ENCODE measurements at regions not wholly inside any gene's neighbourhood (a gene's known extent, or its start where the extent isn't known, plus 50 kb on each side); places are given as distances from the start of the nearest gene placed in this dataset.

- TF ChIP-seq CSRNP3 (CRISPR knock-in tag; IDR thresholded peaks at IDR 0.05) (no peak), TCF4 (CRISPR knock-in tag; IDR thresholded peaks at IDR 0.05; ENCODE audit: borderline replicate concordance) (no peak)
These were observed 339.2 kb upstream of the HNRNPA3 start (continued) for GRCh38 chr2:176873403-176873802.

GRCh38 chr2:176876493-176877103 lies 336.0 kb upstream of the HNRNPA3 start:
- TF ChIP-seq GLIS3 (CRISPR knock-in tag; IDR thresholded peaks at IDR 0.05) (no peak), POU6F1 (CRISPR knock-in tag; IDR thresholded peaks at IDR 0.05; ENCODE audit: borderline replicate concordance, low read depth) (no peak), OSR1 (CRISPR knock-in tag; IDR thresholded peaks at IDR 0.05) (no peak), ZNF565 (CRISPR knock-in tag; conservative IDR thresholded peaks at IDR 0.05; ENCODE audit: low read depth) (no peak), CREB5 (CRISPR knock-in tag; IDR thresholded peaks at IDR 0.05; ENCODE audit: low read depth) (no peak), ARNTL (CRISPR knock-in tag; IDR thresholded peaks at IDR 0.05; ENCODE audit: borderline replicate concordance, low read depth) (no peak), ISL1 (CRISPR knock-in tag; IDR thresholded peaks at IDR 0.05) (no peak), PPARA (CRISPR knock-in tag; IDR thresholded peaks at IDR 0.05; ENCODE audit: borderline replicate concordance) (no peak), BACH2 (CRISPR knock-in tag; IDR thresholded peaks at IDR 0.05; ENCODE audit: borderline replicate concordance) (no peak), SNAI2 (CRISPR knock-in tag; IDR thresholded peaks at IDR 0.05) (no peak), PATZ1 (CRISPR knock-in tag; IDR thresholded peaks at IDR 0.05; ENCODE audit: borderline replicate concordance) (no peak), CSRNP3 (CRISPR knock-in tag; IDR thresholded peaks at IDR 0.05) (no peak)
- ATAC-seq, result no peak

GRCh38 chr2:176879426-176879995 lies 333.1 kb upstream of the HNRNPA3 start:
- ATAC-seq, result no peak
- no peak for TF ChIP-seq SNAI2 (CRISPR knock-in tag; IDR thresholded peaks at IDR 0.05)
- no peak for TF ChIP-seq ZFP3 (CRISPR knock-in tag; IDR thresholded peaks at IDR 0.05)
- TF ChIP-seq TSHZ2 (CRISPR knock-in tag; IDR thresholded peaks at IDR 0.05), result no peak
- TF ChIP-seq PATZ1 (CRISPR knock-in tag; IDR thresholded peaks at IDR 0.05; ENCODE audit: borderline replicate concordance), result no peak
- TF ChIP-seq ZFP30 (CRISPR knock-in tag; IDR thresholded peaks at IDR 0.05), result no peak
- no peak for TF ChIP-seq ZC3H10 (CRISPR knock-in tag; IDR thresholded peaks at IDR 0.05)
- TF ChIP-seq ZNF8 (CRISPR knock-in tag; IDR thresholded peaks at IDR 0.05), result no peak
- TF ChIP-seq ISL1 (CRISPR knock-in tag; IDR thresholded peaks at IDR 0.05), result no peak
- no peak for TF ChIP-seq ZNF70 (CRISPR knock-in tag; IDR thresholded peaks at IDR 0.05)
- TF ChIP-seq TCF4 (CRISPR knock-in tag; IDR thresholded peaks at IDR 0.05; ENCODE audit: borderline replicate concordance), result no peak
- TF ChIP-seq OSR1 (CRISPR knock-in tag; IDR thresholded peaks at IDR 0.05), result no peak
- no peak for TF ChIP-seq POU6F1 (CRISPR knock-in tag; IDR thresholded peaks at IDR 0.05; ENCODE audit: borderline replicate concordance, low read depth)
- TF ChIP-seq BACH2 (CRISPR knock-in tag; IDR thresholded peaks at IDR 0.05; ENCODE audit: borderline replicate concordance), result no peak
- no peak for TF ChIP-seq GLIS3 (CRISPR knock-in tag; IDR thresholded peaks at IDR 0.05)
- TF ChIP-seq ARNTL (CRISPR knock-in tag; IDR thresholded peaks at IDR 0.05; ENCODE audit: borderline replicate concordance, low read depth), result no peak
- TF ChIP-seq PPARA (CRISPR knock-in tag; IDR thresholded peaks at IDR 0.05; ENCODE audit: borderline replicate concordance), result no peak
- TF ChIP-seq CSDC2 (CRISPR knock-in tag; IDR thresholded peaks at IDR 0.05), result no peak
- TF ChIP-seq TOX (CRISPR knock-in tag; IDR thresholded peaks at IDR 0.05; ENCODE audit: borderline replicate concordance), result no peak
- TF ChIP-seq ESRRG (CRISPR knock-in tag; IDR thresholded peaks at IDR 0.05), result no peak
